AG04449 (cell line): ENCODE measurements at regions not wholly inside any gene's neighbourhood (a gene's known extent, or its start where the extent isn't known, plus 50 kb on each side); places are given as distances from the start of the nearest gene placed in this dataset.
"Not testable (repeated sequence)": the region's sequence is repeated elsewhere in the genome, so short reads cannot be mapped to it uniquely, and the experiment has no call there.

Experiments used
- CTCF ChIA-PET: fragments of 350-600 bp; formaldehyde crosslinking; extraction: SDS; loops from one replicate; lab custom pipeline; 2021; ENCODE audit warnings: antibody characterized with exemption; lab: Yijun Ruan, JAX
- POLR2A ChIA-PET: fragments of 400-600, 350-600 bp; formaldehyde crosslinking; extraction: SDS; loops from one replicate; lab custom pipeline; 2020; ENCODE audit warnings: antibody characterized with exemption, inconsistent platforms; lab: Yijun Ruan, JAX
- DNase-seq: peaks from one replicate; pipeline ENCODE4 v3.0.0-alpha.2; 2010; ENCODE audit warnings: low read depth, low spot score
- H3K4me3 ChIP-seq: 2 replicates; pipeline ENCODE4 v1.5.1; 2011; ENCODE audit warnings: low read depth, mild to moderate bottlenecking, control low read depth, low read length
- CTCF ChIP-seq: IDR thresholded peaks from one replicate; pipeline ENCODE4 v1.5.1; 2011; ENCODE audit warnings: mild to moderate bottlenecking, moderate library complexity, low read length, control low read depth, inconsistent platforms; ENCODE audit not compliant: insufficient read depth; ENCODE audit errors: missing control alignments

GRCh38 chr13:68540244-68540643 is 1310.1 kb upstream of the PCDH9 start:
- no peak for TF ChIP-seq CTCF
- H3K4me3 ChIP-seq, result no peak overlapping the region
- CTCF ChIA-PET, result no interaction called here
- POLR2A ChIA-PET, result no interaction called here
- DNase-seq, result no peak

GRCh38 chr13:68535329-68535728 is 1305.2 kb upstream of the PCDH9 start:
- ChIA-PET POLR2A (no interaction called here), CTCF (no interaction called here)
- DNase-seq, result no peak
- no peak for TF ChIP-seq CTCF
- H3K4me3 ChIP-seq, result no peak overlapping the region

- DNase-seq, CTCF ChIA-PET, POLR2A ChIA-PET, H3K4me3 ChIP-seq: not testable (repeated sequence)
These were observed 1297.0 kb upstream of the PCDH9 start for GRCh38 chr13:68527167-68527566.

GRCh38 chr13:68523838-68524424 is 1293.8 kb upstream of the PCDH9 start:
- TF ChIP-seq CTCF, result no peak
- ChIA-PET CTCF (no interaction called here), POLR2A (no interaction called here)
- DNase-seq, result no peak
- no peak overlapping the region for H3K4me3 ChIP-seq

GRCh38 chr13:68522184-68522583 is 1292.0 kb upstream of the PCDH9 start:
- TF ChIP-seq CTCF, result no peak
- CTCF ChIA-PET, result no interaction called here
- no peak overlapping the region for H3K4me3 ChIP-seq
- POLR2A ChIA-PET, result no interaction called here
- no peak for DNase-seq

GRCh38 chr13:68509734-68510621 is 1279.8 kb upstream of the PCDH9 start:
- no peak for DNase-seq
- ChIA-PET POLR2A (no interaction called here), CTCF (no interaction called here)
- no peak for TF ChIP-seq CTCF
- no peak overlapping the region for H3K4me3 ChIP-seq
